WTC11 (cell line): ENCODE measurements at regions not wholly inside any gene's neighbourhood (a gene's known extent, or its start where the extent isn't known, plus 50 kb on each side); places are given as distances from the start of the nearest gene placed in this dataset.

Source experiments
- CREB1 ChIP-seq: sonication (generic); formaldehyde crosslinking; IDR thresholded peaks from 2 replicates; pipeline ENCODE4 v1.8.0; 2023; ENCODE audit warnings: mild to moderate bottlenecking, missing genetic modification reagents
- CREM ChIP-seq: sonication (generic); formaldehyde crosslinking; IDR thresholded peaks from 2 replicates; pipeline ENCODE4 v1.8.1; 2022; ENCODE audit warnings: mild to moderate bottlenecking, missing genetic modification reagents, moderate library complexity
- E2F1 ChIP-seq: sonication (generic); formaldehyde crosslinking; IDR thresholded peaks from 2 replicates; pipeline ENCODE4 v1.8.0; 2022; ENCODE audit warnings: mild to moderate bottlenecking, missing genetic modification reagents
- ESRRA ChIP-seq: sonication (generic); formaldehyde crosslinking; IDR thresholded peaks from 2 replicates; pipeline ENCODE4 v1.8.1; 2022; ENCODE audit warnings: mild to moderate bottlenecking, missing genetic modification reagents, borderline replicate concordance
- FOXJ3 ChIP-seq: sonication (generic); formaldehyde crosslinking; IDR thresholded peaks from 2 replicates; pipeline ENCODE4 v1.9.0; 2021; ENCODE audit warnings: missing genetic modification reagents, mild to moderate bottlenecking, borderline replicate concordance
- FOXK1 ChIP-seq: sonication (generic); formaldehyde crosslinking; IDR thresholded peaks from 2 replicates; pipeline ENCODE4 v1.8.0; 2022; ENCODE audit warnings: mild to moderate bottlenecking, moderate library complexity, missing genetic modification reagents
- KAT7 ChIP-seq: sonication (generic); formaldehyde crosslinking; IDR thresholded peaks from 2 replicates; pipeline ENCODE4 v1.8.1; 2023; ENCODE audit warnings: missing genetic modification reagents, mild to moderate bottlenecking, borderline replicate concordance
- NR1H2 ChIP-seq: sonication (generic); formaldehyde crosslinking; IDR thresholded peaks from 2 replicates; pipeline ENCODE4 v1.9.0; 2021; ENCODE audit warnings: mild to moderate bottlenecking, moderate library complexity, missing genetic modification reagents
- TP53 ChIP-seq: sonication (generic); formaldehyde crosslinking; IDR thresholded peaks from 2 replicates; pipeline ENCODE4 v1.8.1; 2023; ENCODE audit warnings: mild to moderate bottlenecking, missing genetic modification reagents
- ZNF416 ChIP-seq: fragments of 250-450 bp; sonication (Bioruptor Pico); IDR thresholded peaks from 2 replicates; pipeline ENCODE4 v1.9.0; 2021; ENCODE audit warnings: mild to moderate bottlenecking, inconsistent platforms
- TF ChIP-seq, protein P1 (sequence below): fragments of 200-600 bp; IDR thresholded peaks from 2 replicates; pipeline ENCODE4 v1.8.0; 2022; ENCODE audit warnings: antibody characterized with exemption
- TF ChIP-seq, protein P2 (sequence below): sonication (generic); formaldehyde crosslinking; IDR thresholded peaks from 2 replicates; pipeline ENCODE4 v1.8.1; 2023; ENCODE audit warnings: mild to moderate bottlenecking, missing genetic modification reagents
- TF ChIP-seq, protein P3 (sequence below): sonication (generic); formaldehyde crosslinking; IDR thresholded peaks from 2 replicates; pipeline ENCODE4 v1.8.0; 2023; ENCODE audit warnings: mild to moderate bottlenecking, missing genetic modification reagents
- TF ChIP-seq, protein P4 (sequence below): sonication (generic); formaldehyde crosslinking; conservative IDR thresholded peaks from 2 replicates; pipeline ENCODE4 v1.8.1; 2022; ENCODE audit warnings: mild to moderate bottlenecking, missing genetic modification reagents

GRCh38 chr7:156420496-156420895, 220.1 kb upstream of the RNF32 start:
- TF ChIP-seq, protein P1, sequence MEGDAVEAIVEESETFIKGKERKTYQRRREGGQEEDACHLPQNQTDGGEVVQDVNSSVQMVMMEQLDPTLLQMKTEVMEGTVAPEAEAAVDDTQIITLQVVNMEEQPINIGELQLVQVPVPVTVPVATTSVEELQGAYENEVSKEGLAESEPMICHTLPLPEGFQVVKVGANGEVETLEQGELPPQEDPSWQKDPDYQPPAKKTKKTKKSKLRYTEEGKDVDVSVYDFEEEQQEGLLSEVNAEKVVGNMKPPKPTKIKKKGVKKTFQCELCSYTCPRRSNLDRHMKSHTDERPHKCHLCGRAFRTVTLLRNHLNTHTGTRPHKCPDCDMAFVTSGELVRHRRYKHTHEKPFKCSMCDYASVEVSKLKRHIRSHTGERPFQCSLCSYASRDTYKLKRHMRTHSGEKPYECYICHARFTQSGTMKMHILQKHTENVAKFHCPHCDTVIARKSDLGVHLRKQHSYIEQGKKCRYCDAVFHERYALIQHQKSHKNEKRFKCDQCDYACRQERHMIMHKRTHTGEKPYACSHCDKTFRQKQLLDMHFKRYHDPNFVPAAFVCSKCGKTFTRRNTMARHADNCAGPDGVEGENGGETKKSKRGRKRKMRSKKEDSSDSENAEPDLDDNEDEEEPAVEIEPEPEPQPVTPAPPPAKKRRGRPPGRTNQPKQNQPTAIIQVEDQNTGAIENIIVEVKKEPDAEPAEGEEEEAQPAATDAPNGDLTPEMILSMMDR, result no peak
- TF ChIP-seq ESRRA (CRISPR knock-in tag) (no peak), CREB1 (CRISPR knock-in tag) (no peak), TP53 (CRISPR knock-in tag) (no peak), FOXK1 (CRISPR knock-in tag) (no peak), E2F1 (no peak), CREM (CRISPR knock-in tag) (no peak), NR1H2 (no peak), FOXJ3 (no peak), ZNF416 (CRISPR knock-in tag) (no peak), KAT7 (CRISPR knock-in tag) (no peak)
- TF ChIP-seq, protein P2, sequence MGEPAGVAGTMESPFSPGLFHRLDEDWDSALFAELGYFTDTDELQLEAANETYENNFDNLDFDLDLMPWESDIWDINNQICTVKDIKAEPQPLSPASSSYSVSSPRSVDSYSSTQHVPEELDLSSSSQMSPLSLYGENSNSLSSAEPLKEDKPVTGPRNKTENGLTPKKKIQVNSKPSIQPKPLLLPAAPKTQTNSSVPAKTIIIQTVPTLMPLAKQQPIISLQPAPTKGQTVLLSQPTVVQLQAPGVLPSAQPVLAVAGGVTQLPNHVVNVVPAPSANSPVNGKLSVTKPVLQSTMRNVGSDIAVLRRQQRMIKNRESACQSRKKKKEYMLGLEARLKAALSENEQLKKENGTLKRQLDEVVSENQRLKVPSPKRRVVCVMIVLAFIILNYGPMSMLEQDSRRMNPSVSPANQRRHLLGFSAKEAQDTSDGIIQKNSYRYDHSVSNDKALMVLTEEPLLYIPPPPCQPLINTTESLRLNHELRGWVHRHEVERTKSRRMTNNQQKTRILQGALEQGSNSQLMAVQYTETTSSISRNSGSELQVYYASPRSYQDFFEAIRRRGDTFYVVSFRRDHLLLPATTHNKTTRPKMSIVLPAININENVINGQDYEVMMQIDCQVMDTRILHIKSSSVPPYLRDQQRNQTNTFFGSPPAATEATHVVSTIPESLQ (CRISPR knock-in tag), result no peak
- TF ChIP-seq, protein P3, sequence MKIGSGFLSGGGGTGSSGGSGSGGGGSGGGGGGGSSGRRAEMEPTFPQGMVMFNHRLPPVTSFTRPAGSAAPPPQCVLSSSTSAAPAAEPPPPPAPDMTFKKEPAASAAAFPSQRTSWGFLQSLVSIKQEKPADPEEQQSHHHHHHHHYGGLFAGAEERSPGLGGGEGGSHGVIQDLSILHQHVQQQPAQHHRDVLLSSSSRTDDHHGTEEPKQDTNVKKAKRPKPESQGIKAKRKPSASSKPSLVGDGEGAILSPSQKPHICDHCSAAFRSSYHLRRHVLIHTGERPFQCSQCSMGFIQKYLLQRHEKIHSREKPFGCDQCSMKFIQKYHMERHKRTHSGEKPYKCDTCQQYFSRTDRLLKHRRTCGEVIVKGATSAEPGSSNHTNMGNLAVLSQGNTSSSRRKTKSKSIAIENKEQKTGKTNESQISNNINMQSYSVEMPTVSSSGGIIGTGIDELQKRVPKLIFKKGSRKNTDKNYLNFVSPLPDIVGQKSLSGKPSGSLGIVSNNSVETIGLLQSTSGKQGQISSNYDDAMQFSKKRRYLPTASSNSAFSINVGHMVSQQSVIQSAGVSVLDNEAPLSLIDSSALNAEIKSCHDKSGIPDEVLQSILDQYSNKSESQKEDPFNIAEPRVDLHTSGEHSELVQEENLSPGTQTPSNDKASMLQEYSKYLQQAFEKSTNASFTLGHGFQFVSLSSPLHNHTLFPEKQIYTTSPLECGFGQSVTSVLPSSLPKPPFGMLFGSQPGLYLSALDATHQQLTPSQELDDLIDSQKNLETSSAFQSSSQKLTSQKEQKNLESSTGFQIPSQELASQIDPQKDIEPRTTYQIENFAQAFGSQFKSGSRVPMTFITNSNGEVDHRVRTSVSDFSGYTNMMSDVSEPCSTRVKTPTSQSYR, result no peak
- TF ChIP-seq, protein P4, sequence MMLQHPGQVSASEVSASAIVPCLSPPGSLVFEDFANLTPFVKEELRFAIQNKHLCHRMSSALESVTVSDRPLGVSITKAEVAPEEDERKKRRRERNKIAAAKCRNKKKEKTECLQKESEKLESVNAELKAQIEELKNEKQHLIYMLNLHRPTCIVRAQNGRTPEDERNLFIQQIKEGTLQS (CRISPR knock-in tag), result no peak
